Astrocyte of the cerebellum (primary cell): ENCODE measurements at regions not wholly inside any gene's neighbourhood (a gene's known extent, or its start where the extent isn't known, plus 50 kb on each side); places are given as distances from the start of the nearest gene placed in this dataset.

ENCODE experiments used
- DNase-seq: peaks from one replicate; pipeline ENCODE4 v3.0.0-alpha.2; 2011; ENCODE audit warnings: low read depth
- H3K4me3 ChIP-seq: 2 replicates; pipeline ENCODE4 v1.5.1; 2011; ENCODE audit warnings: mild to moderate bottlenecking, low read depth, low read length, moderate library complexity
- CTCF ChIP-seq: IDR thresholded peaks from 2 replicates; pipeline ENCODE4 v1.5.1; 2012; ENCODE audit warnings: low read length, low read depth, moderate library complexity, mild to moderate bottlenecking; ENCODE audit errors: missing control alignments
- in situ Hi-C: cut with HindIII; loops from 2 replicates; pipeline ENCODE4 v1.10.0; 2017; ENCODE audit warnings: low sequenced_read_pairs

- TF ChIP-seq CTCF: no peak
- H3K4me3 ChIP-seq: no peak overlapping the region
- in situ Hi-C loops: no loop called here
- no peak for DNase-seq
Measured at GRCh38 chr11:86749821-86750401, 50.4 kb upstream of the PRSS23 start.

- no peak for TF ChIP-seq CTCF
- no peak for DNase-seq
- H3K4me3 ChIP-seq: no peak overlapping the region
- in situ Hi-C loops: no loop called here
Measured at GRCh38 chr11:86749376-86749775, 51.0 kb upstream of the PRSS23 start.

- in situ Hi-C loops: no loop called here
- no peak overlapping the region for H3K4me3 ChIP-seq
- no peak for TF ChIP-seq CTCF
- DNase-seq: no peak
Measured at GRCh38 chr11:86748296-86748695, 52.0 kb upstream of the PRSS23 start.

DNA sequence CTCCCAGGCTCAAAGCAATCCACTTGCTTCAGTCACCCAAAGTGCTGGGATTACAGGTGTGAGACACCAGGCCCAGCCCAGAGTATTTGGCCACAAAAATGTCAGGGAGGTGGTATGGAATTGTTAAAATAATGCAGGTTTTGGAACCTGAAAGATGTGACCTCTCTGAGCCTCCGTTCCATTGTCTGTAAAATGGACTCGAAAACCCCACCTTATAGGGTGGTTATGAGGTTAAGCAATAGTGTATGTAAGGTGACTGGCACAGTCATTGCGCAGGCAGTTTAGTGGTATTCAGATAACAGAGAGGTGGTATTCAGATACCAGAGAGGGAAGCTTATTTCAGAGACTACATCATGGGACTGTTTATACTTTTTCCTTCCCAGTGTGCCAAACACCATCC lies 52.5 kb upstream of the PRSS23 start:
- no peak for DNase-seq
- in situ Hi-C loops: no loop called here
- H3K4me3 ChIP-seq: no peak overlapping the region
- no peak for TF ChIP-seq CTCF

DNA sequence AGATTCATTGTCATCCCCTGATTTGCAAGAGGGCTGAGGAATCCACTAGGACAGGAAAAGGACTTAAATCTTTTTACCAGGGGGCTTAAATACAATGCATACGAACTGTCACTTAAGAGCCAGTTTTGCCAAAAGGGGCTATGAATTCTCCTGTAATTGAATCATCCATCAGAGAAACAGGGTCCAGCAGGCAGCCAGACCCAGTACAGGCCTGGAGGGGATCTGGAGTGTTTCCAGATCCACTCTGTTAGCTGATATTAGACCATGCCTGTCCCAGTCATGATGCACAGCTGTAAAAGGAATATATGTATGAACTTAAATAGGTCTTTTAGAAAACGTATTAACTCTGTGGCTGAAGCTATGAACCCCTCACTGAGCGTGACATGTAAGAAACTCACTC lies 53.8 kb upstream of the PRSS23 start:
- no peak for DNase-seq
- in situ Hi-C loops: no loop called here
- TF ChIP-seq CTCF: no peak
- H3K4me3 ChIP-seq: no peak overlapping the region

GRCh38 chr11:86745571-86745970 lies 54.8 kb upstream of the PRSS23 start:
- no peak for DNase-seq
- in situ Hi-C loops: no loop called here
- H3K4me3 ChIP-seq: no peak overlapping the region
- no peak for TF ChIP-seq CTCF
